GM12878 (cell line): ENCODE measurements at regions not wholly inside any gene's neighbourhood (a gene's known extent, or its start where the extent isn't known, plus 50 kb on each side); places are given as distances from the start of the nearest gene placed in this dataset.
"Not testable (repeated sequence)": the region's sequence is repeated elsewhere in the genome, so short reads cannot be mapped to it uniquely, and the experiment has no call there.

ENCODE experiments used
- RAD21 ChIP-seq: IDR thresholded peaks from 2 replicates; pipeline ENCODE4 v1.6.1; 2011; ENCODE audit warnings: mild to moderate bottlenecking, low read depth, low read length, moderate library complexity; ENCODE audit not compliant: insufficient read depth
- TF ChIP-seq, protein P1 (sequence below): IDR thresholded peaks from 2 replicates; pipeline ENCODE4 v1.6.1; 2012; ENCODE audit warnings: low read depth, low read length, improper control_type of control experiment
- TF ChIP-seq, protein P2 (sequence below): IDR thresholded peaks from 2 replicates; pipeline ENCODE4 v1.6.1; 2011; ENCODE audit warnings: mild to moderate bottlenecking, low read depth, low read length, moderate library complexity; ENCODE audit not compliant: insufficient replicate concordance
- TF ChIP-seq, protein P3 (sequence below): IDR thresholded peaks from 2 replicates; pipeline ENCODE4 v1.6.1; 2012; ENCODE audit warnings: mild to moderate bottlenecking, low read depth, low read length

DNA sequence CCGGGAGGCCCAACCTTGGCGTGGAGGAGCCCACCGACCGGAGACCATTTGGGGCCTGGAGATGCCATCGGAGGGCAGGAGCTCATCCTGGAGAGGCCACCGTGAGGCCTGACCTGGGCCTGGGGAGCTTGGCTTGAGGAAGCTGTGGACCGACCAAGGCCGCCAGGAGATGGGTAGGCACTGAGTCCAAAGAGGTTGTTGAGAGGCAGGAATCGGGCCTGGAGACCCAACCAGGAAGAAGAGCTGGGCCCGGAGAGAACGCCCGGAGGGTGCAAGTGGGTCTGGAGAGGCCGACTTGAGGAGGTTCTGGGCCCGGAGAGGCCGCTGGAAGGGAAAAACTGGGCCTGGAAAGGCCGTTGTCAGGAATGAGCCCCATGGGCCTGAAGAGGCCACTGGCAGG lies 313.8 kb downstream of the OR4F29 start:
- not testable (repeated sequence) for TF ChIP-seq RAD21
- TF ChIP-seq, protein P1, sequence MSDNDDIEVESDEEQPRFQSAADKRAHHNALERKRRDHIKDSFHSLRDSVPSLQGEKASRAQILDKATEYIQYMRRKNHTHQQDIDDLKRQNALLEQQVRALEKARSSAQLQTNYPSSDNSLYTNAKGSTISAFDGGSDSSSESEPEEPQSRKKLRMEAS, result not testable (repeated sequence)
- TF ChIP-seq, protein P2, sequence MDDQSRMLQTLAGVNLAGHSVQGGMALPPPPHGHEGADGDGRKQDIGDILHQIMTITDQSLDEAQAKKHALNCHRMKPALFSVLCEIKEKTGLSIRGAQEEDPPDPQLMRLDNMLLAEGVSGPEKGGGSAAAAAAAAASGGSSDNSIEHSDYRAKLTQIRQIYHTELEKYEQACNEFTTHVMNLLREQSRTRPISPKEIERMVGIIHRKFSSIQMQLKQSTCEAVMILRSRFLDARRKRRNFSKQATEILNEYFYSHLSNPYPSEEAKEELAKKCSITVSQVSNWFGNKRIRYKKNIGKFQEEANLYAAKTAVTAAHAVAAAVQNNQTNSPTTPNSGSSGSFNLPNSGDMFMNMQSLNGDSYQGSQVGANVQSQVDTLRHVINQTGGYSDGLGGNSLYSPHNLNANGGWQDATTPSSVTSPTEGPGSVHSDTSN, result not testable (repeated sequence)
- TF ChIP-seq, protein P3, sequence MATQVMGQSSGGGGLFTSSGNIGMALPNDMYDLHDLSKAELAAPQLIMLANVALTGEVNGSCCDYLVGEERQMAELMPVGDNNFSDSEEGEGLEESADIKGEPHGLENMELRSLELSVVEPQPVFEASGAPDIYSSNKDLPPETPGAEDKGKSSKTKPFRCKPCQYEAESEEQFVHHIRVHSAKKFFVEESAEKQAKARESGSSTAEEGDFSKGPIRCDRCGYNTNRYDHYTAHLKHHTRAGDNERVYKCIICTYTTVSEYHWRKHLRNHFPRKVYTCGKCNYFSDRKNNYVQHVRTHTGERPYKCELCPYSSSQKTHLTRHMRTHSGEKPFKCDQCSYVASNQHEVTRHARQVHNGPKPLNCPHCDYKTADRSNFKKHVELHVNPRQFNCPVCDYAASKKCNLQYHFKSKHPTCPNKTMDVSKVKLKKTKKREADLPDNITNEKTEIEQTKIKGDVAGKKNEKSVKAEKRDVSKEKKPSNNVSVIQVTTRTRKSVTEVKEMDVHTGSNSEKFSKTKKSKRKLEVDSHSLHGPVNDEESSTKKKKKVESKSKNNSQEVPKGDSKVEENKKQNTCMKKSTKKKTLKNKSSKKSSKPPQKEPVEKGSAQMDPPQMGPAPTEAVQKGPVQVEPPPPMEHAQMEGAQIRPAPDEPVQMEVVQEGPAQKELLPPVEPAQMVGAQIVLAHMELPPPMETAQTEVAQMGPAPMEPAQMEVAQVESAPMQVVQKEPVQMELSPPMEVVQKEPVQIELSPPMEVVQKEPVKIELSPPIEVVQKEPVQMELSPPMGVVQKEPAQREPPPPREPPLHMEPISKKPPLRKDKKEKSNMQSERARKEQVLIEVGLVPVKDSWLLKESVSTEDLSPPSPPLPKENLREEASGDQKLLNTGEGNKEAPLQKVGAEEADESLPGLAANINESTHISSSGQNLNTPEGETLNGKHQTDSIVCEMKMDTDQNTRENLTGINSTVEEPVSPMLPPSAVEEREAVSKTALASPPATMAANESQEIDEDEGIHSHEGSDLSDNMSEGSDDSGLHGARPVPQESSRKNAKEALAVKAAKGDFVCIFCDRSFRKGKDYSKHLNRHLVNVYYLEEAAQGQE, result not testable (repeated sequence)
